OCI-LY1 (cell line): ENCODE measurements at regions not wholly inside any gene's neighbourhood (a gene's known extent, or its start where the extent isn't known, plus 50 kb on each side); places are given as distances from the start of the nearest gene placed in this dataset.

Source experiments
- CTCF ChIP-seq: fragments of 200-600 bp; sonication (generic), shearing (Covaris generic); IDR thresholded peaks from 2 replicates; pipeline ENCODE4 v1.5.1; 2017; ENCODE audit warnings: mild to moderate bottlenecking, antibody characterized with exemption, low read length, moderate library complexity, mixed read lengths
- EZH2 ChIP-seq: fragments of 200-600 bp; sonication (generic), shearing (Covaris generic); IDR thresholded peaks from 2 replicates; pipeline ENCODE4 v1.8.0; 2017; ENCODE audit warnings: borderline replicate concordance, mixed run types, mild to moderate bottlenecking, antibody characterized with exemption, low read length, moderate library complexity, mixed read lengths

GRCh38 chr17:79223953-79224352 lies 149.3 kb downstream of the ENGASE start:
- TF ChIP-seq CTCF (no peak), EZH2 (no peak)
